HG03135 (cell line): ENCODE measurements at regions not wholly inside any gene's neighbourhood (a gene's known extent, or its start where the extent isn't known, plus 50 kb on each side); places are given as distances from the start of the nearest gene placed in this dataset.

Experiments
- ATAC-seq: cut with Tn5 transposase; IDR thresholded peaks from one replicate; pipeline ENCODE4 v1.9.1; 2021; ENCODE audit warnings: mild to moderate bottlenecking, moderate library complexity; ENCODE audit not compliant: unreplicated experiment

GRCh38 chr3:159210336-159210735, 408.5 kb downstream of the MFSD1 start:
- ATAC-seq = no peak

GRCh38 chr3:159216311-159216710, 414.5 kb downstream of the MFSD1 start:
- no peak for ATAC-seq

GRCh38 chr3:159219231-159219630, 417.4 kb downstream of the MFSD1 start:
- ATAC-seq = no peak

- ATAC-seq = no peak
Measured at GRCh38 chr3:159221335-159221734, 419.5 kb downstream of the MFSD1 start.

- ATAC-seq = no peak
Measured at GRCh38 chr3:159229116-159229680, 427.3 kb downstream of the MFSD1 start.

- no peak for ATAC-seq
Measured at GRCh38 chr3:159232966-159233365, 431.1 kb downstream of the MFSD1 start.

GRCh38 chr3:159233734-159234133, 431.9 kb downstream of the MFSD1 start:
- no peak for ATAC-seq

GRCh38 chr3:159234306-159234705, 432.5 kb downstream of the MFSD1 start:
- ATAC-seq = no peak

GRCh38 chr3:159236321-159236720, 434.5 kb downstream of the MFSD1 start:
- no peak for ATAC-seq

- ATAC-seq = no peak
Measured at GRCh38 chr3:159237226-159237625, 435.4 kb downstream of the MFSD1 start.

GRCh38 chr3:159238646-159239045, 436.8 kb downstream of the MFSD1 start:
- ATAC-seq = no peak

- no peak for ATAC-seq
Measured at GRCh38 chr3:159239059-159239458, 437.2 kb downstream of the MFSD1 start.

- ATAC-seq = no peak
Measured at GRCh38 chr3:159244933-159245332, 443.1 kb downstream of the MFSD1 start.

GRCh38 chr3:159245871-159246270, 444.0 kb downstream of the MFSD1 start:
- ATAC-seq = no peak

- ATAC-seq = no peak
Measured at GRCh38 chr3:159246385-159246784, 444.5 kb downstream of the MFSD1 start.

- no peak for ATAC-seq
Measured at GRCh38 chr3:159249472-159250174, 447.8 kb downstream of the MFSD1 start.

GRCh38 chr3:159250961-159251360, 449.1 kb downstream of the MFSD1 start:
- ATAC-seq = no peak

GRCh38 chr3:159252274-159252673, 450.4 kb downstream of the MFSD1 start:
- no peak for ATAC-seq

GRCh38 chr3:159252772-159253384, 451.0 kb downstream of the MFSD1 start:
- ATAC-seq = no peak

- no peak for ATAC-seq
Measured at GRCh38 chr3:159253860-159254259, 452.0 kb downstream of the MFSD1 start.

- no peak for ATAC-seq
Measured at GRCh38 chr3:159257954-159258353, 456.1 kb downstream of the MFSD1 start.

GRCh38 chr3:159258934-159259333, 457.1 kb downstream of the MFSD1 start:
- ATAC-seq = no peak
